ENCODE measurements at regions not wholly inside any gene's neighbourhood (a gene's known extent, or its start where the extent isn't known, plus 50 kb on each side); places are given as distances from the start of the nearest gene placed in this dataset.

DNA sequence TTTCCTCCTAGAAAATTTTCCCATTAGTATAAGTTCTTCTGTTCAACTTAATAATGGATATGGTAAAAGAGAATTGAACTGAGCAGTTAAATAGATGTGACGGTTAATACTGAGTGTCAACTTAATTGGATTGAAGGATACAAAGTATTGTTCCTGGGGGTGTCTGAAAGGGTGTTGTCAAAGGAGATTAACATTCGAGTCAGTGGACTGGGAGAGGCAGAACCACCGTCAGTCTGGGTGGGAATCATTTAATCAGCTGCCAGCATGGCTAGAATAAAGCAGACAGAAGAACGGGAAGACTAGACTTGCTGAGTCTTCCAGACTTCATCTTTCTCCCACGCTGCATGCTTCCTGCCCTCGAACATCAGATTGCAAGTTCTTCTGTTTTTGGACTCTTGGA lies 689.6 kb upstream of the CDH10 start:
- TF ChIP-seq, protein P1, sequence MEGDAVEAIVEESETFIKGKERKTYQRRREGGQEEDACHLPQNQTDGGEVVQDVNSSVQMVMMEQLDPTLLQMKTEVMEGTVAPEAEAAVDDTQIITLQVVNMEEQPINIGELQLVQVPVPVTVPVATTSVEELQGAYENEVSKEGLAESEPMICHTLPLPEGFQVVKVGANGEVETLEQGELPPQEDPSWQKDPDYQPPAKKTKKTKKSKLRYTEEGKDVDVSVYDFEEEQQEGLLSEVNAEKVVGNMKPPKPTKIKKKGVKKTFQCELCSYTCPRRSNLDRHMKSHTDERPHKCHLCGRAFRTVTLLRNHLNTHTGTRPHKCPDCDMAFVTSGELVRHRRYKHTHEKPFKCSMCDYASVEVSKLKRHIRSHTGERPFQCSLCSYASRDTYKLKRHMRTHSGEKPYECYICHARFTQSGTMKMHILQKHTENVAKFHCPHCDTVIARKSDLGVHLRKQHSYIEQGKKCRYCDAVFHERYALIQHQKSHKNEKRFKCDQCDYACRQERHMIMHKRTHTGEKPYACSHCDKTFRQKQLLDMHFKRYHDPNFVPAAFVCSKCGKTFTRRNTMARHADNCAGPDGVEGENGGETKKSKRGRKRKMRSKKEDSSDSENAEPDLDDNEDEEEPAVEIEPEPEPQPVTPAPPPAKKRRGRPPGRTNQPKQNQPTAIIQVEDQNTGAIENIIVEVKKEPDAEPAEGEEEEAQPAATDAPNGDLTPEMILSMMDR (IDR thresholded peaks at IDR 0.05) = no peak
- TF ChIP-seq EP300 (IDR thresholded peaks at IDR 0.05) (no peak), CHD2 (IDR thresholded peaks at IDR 0.05; ENCODE audit: low read length, partially characterized antibody) (no peak), POLR2A (IDR thresholded peaks at IDR 0.05; ENCODE audit: low read length) (no peak), RFX5 (IDR thresholded peaks at IDR 0.05) (no peak), CHD4 (IDR thresholded peaks at IDR 0.05; ENCODE audit: borderline replicate concordance) (no peak), GATA3 (IDR thresholded peaks at IDR 0.05; ENCODE audit: borderline replicate concordance) (no peak), CBX8 (IDR thresholded peaks at IDR 0.05) (no peak), SMC3 (IDR thresholded peaks at IDR 0.05) (no peak)
- TF ChIP-seq, protein P2, sequence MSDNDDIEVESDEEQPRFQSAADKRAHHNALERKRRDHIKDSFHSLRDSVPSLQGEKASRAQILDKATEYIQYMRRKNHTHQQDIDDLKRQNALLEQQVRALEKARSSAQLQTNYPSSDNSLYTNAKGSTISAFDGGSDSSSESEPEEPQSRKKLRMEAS (IDR thresholded peaks at IDR 0.05) = no peak
- TF ChIP-seq, protein P3, sequence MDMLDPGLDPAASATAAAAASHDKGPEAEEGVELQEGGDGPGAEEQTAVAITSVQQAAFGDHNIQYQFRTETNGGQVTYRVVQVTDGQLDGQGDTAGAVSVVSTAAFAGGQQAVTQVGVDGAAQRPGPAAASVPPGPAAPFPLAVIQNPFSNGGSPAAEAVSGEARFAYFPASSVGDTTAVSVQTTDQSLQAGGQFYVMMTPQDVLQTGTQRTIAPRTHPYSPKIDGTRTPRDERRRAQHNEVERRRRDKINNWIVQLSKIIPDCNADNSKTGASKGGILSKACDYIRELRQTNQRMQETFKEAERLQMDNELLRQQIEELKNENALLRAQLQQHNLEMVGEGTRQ (IDR thresholded peaks at IDR 0.05) = no peak
